ENCODE measurements at regions not wholly inside any gene's neighbourhood (a gene's known extent, or its start where the extent isn't known, plus 50 kb on each side); places are given as distances from the start of the nearest gene placed in this dataset.

- no peak for TF ChIP-seq GATA3 (IDR thresholded peaks at IDR 0.05; ENCODE audit: low read depth, low read length)
- TF ChIP-seq GATA2 (IDR thresholded peaks at IDR 0.05; ENCODE audit: low read depth, low read length): no peak
Measured at GRCh38 chr3:102883515-102883914, 448.7 kb downstream of the ZPLD1 start.
